AG04450 (cell line): ENCODE measurements at regions not wholly inside any gene's neighbourhood (a gene's known extent, or its start where the extent isn't known, plus 50 kb on each side); places are given as distances from the start of the nearest gene placed in this dataset.

Experiments used
- CTCF ChIA-PET: fragments of 300-600, 350-600 bp; formaldehyde crosslinking; extraction: SDS; loops from one replicate; lab custom pipeline; 2022; ENCODE audit warnings: antibody characterized with exemption, inconsistent platforms; lab: Charles Lee
- POLR2A ChIA-PET: fragments of 350-600 bp; formaldehyde crosslinking; extraction: SDS; loops from one replicate; lab custom pipeline; 2021; ENCODE audit warnings: antibody characterized with exemption, inconsistent platforms; lab: Yijun Ruan, JAX
- DNase-seq: peaks from one replicate; pipeline ENCODE4 v3.0.0-alpha.2; 2011; ENCODE audit warnings: low read depth, low spot score
- H3K27ac ChIP-seq: one replicate; pipeline ENCODE4 v1.5.1; 2012; ENCODE audit warnings: low read depth, low read length, control low read depth
- H3K27me3 ChIP-seq: one replicate; pipeline ENCODE4 v1.6.0; 2012; ENCODE audit warnings: low read length; ENCODE audit not compliant: control insufficient read depth, insufficient read depth
- H3K4me3 ChIP-seq: 2 replicates; pipeline ENCODE4 v1.5.1; 2011; ENCODE audit warnings: mild to moderate bottlenecking, low read depth, low read length, control low read depth
- H3K9me3 ChIP-seq: 2 replicates; pipeline ENCODE4 v1.5.1; 2012; ENCODE audit warnings: low read length; ENCODE audit not compliant: control insufficient read depth, insufficient read depth
- TF ChIP-seq, protein P1 (sequence below): IDR thresholded peaks from 2 replicates; pipeline ENCODE4 v1.5.1; 2011; ENCODE audit warnings: low read depth, low read length, control low read depth, inconsistent platforms

DNA sequence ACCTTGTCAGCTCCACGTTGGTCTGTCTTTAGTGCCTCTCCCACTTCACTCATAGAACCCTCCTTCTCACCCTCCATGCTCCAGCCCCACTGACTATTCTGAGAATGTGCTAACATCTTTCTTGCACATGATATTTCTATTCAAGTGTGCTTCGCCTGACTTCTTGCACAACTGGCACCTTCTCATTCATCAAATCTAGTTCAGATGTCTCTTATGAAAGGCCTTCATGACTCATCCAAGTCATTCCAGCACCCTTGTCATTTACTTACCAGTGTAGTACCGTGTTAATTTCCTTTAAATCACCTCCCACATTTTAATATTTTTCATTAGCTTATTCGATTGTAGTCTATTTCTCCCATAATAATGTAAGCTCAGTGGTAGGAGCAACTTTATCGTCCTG, 197.8 kb upstream of the PIRT start:
- no peak overlapping the region for H3K27ac ChIP-seq
- POLR2A ChIA-PET: no interaction called here

DNA sequence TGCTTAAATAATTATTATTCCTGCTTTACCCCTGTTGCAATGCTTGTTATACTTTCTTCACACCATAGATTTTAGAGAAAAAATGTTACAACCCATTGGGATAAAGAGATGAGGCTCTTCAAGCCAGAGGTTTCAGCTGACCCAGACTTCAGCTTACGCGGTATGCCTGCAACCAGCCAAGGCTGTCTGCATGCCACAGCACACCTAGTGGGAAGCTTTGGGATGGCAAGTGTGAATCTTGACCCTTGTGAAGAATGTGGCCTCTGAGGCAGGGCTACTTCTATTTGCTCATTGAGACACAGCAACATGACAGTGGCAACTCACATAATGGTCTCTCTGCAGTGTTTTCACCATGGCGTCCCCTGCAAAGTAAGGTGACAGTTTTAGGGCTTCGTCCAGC, 193.9 kb upstream of the PIRT start:
- Histone ChIP-seq H3K27ac (no peak overlapping the region), H3K9me3 (peaks cover 32% of the 10 kb centered on the region), H3K4me3 (no peak overlapping the region), H3K27me3 (no peaks in the 10 kb centered on the region)
- TF ChIP-seq, protein P1, sequence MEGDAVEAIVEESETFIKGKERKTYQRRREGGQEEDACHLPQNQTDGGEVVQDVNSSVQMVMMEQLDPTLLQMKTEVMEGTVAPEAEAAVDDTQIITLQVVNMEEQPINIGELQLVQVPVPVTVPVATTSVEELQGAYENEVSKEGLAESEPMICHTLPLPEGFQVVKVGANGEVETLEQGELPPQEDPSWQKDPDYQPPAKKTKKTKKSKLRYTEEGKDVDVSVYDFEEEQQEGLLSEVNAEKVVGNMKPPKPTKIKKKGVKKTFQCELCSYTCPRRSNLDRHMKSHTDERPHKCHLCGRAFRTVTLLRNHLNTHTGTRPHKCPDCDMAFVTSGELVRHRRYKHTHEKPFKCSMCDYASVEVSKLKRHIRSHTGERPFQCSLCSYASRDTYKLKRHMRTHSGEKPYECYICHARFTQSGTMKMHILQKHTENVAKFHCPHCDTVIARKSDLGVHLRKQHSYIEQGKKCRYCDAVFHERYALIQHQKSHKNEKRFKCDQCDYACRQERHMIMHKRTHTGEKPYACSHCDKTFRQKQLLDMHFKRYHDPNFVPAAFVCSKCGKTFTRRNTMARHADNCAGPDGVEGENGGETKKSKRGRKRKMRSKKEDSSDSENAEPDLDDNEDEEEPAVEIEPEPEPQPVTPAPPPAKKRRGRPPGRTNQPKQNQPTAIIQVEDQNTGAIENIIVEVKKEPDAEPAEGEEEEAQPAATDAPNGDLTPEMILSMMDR: no peak
- CTCF ChIA-PET: no interaction called here
- no peak for DNase-seq
- POLR2A ChIA-PET: no interaction called here

More for the DNA sequence above, 197.8 kb upstream of the PIRT start:
- no peak for DNase-seq
- TF ChIP-seq, protein P1: no peak
- H3K9me3 ChIP-seq: peaks cover 36% of the 10 kb centered on the region
- CTCF ChIA-PET: no interaction called here
- no peaks in the 10 kb centered on the region for H3K27me3 ChIP-seq
- H3K4me3 ChIP-seq: no peak overlapping the region

DNA sequence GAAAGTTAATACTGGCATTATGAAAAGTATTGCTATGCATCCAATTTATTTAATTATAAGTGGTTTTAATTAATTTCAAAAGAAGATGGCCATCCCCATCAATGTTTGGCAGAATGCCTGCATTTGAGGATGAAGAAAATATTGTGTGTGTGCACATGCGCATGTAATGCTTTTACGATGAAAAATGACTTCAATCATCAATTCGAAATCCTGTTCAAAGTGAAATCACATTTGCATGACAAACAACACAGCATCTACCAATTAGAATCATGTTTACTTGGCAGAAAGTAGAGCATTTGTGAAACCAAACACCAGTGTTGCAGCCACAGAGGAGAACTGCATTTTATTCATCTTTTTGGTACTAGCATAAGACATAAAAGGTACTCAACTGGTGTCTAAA, 191.9 kb upstream of the PIRT start:
- POLR2A ChIA-PET: no interaction called here
- CTCF ChIA-PET: no interaction called here
- no peak for DNase-seq
- Histone ChIP-seq H3K9me3 (peaks cover 25% of the 10 kb centered on the region), H3K27me3 (no peaks in the 10 kb centered on the region), H3K4me3 (no peak overlapping the region), H3K27ac (no peak overlapping the region)
- TF ChIP-seq, protein P1: no peak

DNA sequence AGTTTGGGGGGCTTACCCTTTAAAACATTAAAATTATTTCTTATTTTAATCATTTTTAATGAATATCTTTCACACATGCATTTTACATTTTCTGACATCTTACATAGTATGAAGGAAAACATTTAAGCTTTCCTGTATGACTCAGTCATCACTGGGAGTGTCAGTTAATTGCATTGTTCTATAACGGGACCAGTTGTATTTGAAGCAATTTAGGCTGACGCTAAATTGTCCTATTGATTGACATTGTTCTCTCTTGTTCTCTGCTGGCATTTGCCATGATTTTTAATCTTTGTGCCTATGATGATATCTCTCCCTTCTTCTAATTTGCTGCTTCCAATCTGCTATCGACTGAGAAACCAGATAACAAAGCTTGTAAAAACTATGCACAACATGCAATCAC, 190.5 kb upstream of the PIRT start:
- CTCF ChIA-PET: no interaction called here
- TF ChIP-seq, protein P1: no peak
- POLR2A ChIA-PET: no interaction called here
- no peak for DNase-seq
- Histone ChIP-seq H3K4me3 (no peak overlapping the region), H3K9me3 (peaks cover 25% of the 10 kb centered on the region), H3K27me3 (no peaks in the 10 kb centered on the region), H3K27ac (no peak overlapping the region)

DNA sequence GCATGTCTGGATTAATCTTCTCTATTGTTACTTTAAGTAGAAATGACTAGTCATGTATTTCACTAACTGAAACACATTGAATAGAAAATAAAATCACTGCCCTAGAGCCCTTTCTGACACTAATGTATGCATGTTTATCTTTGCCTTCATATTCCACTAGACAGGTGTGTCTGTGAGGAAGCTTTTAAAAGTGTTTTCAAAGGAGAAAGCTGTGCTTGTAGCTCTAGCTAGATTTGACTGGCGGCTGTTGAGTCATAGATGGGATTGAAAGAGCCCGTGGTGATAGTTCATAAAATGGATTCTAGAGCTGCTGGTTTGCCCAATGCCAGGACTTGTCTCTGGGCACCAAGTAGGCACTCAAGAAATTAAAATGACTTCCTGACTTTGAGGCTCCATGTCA, 189.0 kb upstream of the PIRT start:
- Histone ChIP-seq H3K4me3 (no peak overlapping the region), H3K27ac (no peak overlapping the region), H3K9me3 (peaks cover 20% of the 10 kb centered on the region), H3K27me3 (no peaks in the 10 kb centered on the region)
- ChIA-PET POLR2A (no interaction called here), CTCF (no interaction called here)
- DNase-seq: no peak
- TF ChIP-seq, protein P1: no peak
